ENCODE measurements at regions not wholly inside any gene's neighbourhood (a gene's known extent, or its start where the extent isn't known, plus 50 kb on each side); places are given as distances from the start of the nearest gene placed in this dataset.

GRCh38 chr13:93173654-93174053 is 53.0 kb upstream of the GPC6 start:
- Histone ChIP-seq H3K79me1 (ENCODE audit: low read depth, low read length) (no peaks in the 10 kb centered on the region), H2BK120ac (replicated peaks; ENCODE audit: low read depth, low read length) (no peak overlapping the region), H2BK20ac (ENCODE audit: low read length) (no peak overlapping the region), H2AK5ac (ENCODE audit: low read depth, low read length) (no peak overlapping the region), H3K9ac (replicated peaks in 1 of 4; ENCODE audit: extremely low read depth in 1 of 4, low read depth in 3 of 4, low read length in 3 of 4) (no peak overlapping the region), H2AFZ (ENCODE audit: low read length) (no peak overlapping the region), H3K23ac (ENCODE audit: insufficient read length) (no peak overlapping the region), H3K9me3 (ENCODE audit: insufficient read depth in 2 of 2, low read depth in 1 of 2, low read length in 1 of 2) (no peaks in the 10 kb centered on the region; a peak in 1 of 4 replicates), H3K79me2 (ENCODE audit: control insufficient read depth in 1 of 2, insufficient read depth in 2 of 2, low read length in 2 of 2) (no peaks in the 10 kb centered on the region), H3K4me2 (ENCODE audit: insufficient read depth in 1 of 2, low read depth in 2 of 2, low read length in 2 of 2) (no peak overlapping the region), H3K18ac (ENCODE audit: extremely low read depth, low read length) (no peak overlapping the region), H4K91ac (replicated peaks; ENCODE audit: insufficient read length, low read length) (no peak overlapping the region), H3K4me3 (ENCODE audit: extremely low read depth in 1 of 4, insufficient read depth in 2 of 4, low read depth in 3 of 4, low read length in 4 of 4) (no peak overlapping the region), H3K27me3 (replicated peaks in 1 of 4; ENCODE audit: control insufficient read depth in 3 of 4, extremely low read depth in 1 of 4, insufficient read depth in 3 of 4, low read length in 3 of 4) (no peaks in the 10 kb centered on the region), H3K56ac (replicated peaks; ENCODE audit: insufficient read length, low read depth, low read length) (no peak overlapping the region), H3K36me3 (ENCODE audit: control insufficient read depth in 2 of 4, insufficient read depth in 4 of 4, low read length in 3 of 4) (no peaks in the 10 kb centered on the region), H4K8ac (ENCODE audit: extremely low read depth, insufficient read depth, low read length) (no peak overlapping the region), H4K5ac (ENCODE audit: insufficient read length, low read depth, low read length) (no peak overlapping the region), H3K4me1 (replicated peaks in 1 of 4; ENCODE audit: control insufficient read depth in 3 of 4, insufficient read depth in 4 of 4, low read length in 3 of 4) (no peaks in the 10 kb centered on the region), H4K20me1 (replicated peaks in 1 of 2; ENCODE audit: control insufficient read depth in 1 of 2, insufficient read depth in 2 of 2, low read length in 2 of 2) (no peaks in the 10 kb centered on the region), H2BK15ac (ENCODE audit: low read length) (no peak overlapping the region), H3K4ac (replicated peaks; ENCODE audit: insufficient read length, low read depth, low read length) (no peak overlapping the region), H2BK5ac (ENCODE audit: low read depth, low read length) (no peak overlapping the region), H3K14ac (ENCODE audit: insufficient read length) (no peak overlapping the region), H2BK12ac (ENCODE audit: low read depth, low read length) (no peak overlapping the region), H3K23me2 (ENCODE audit: low read depth, low read length) (no peaks in the 10 kb centered on the region), H3K27ac (ENCODE audit: low read depth, low read length) (no peak overlapping the region)
- POLR2A ChIA-PET (ENCODE audit: partially characterized antibody), result no interaction called here
- FAIRE-seq (no peak), DNase-seq (ENCODE audit: low read depth in 1 of 2, low spot score in 2 of 2) (no peak)
- CTCF ChIA-PET (ENCODE audit: partially characterized antibody), result interaction anchor here (0.7 to 1.1 kb wide), 4 partner anchors 9 to 471 kb away, joined by 3 to 5 read pairs (median 3); no protein-coding TSS in a partner anchor
- TF ChIP-seq POLR2A (IDR thresholded peaks at IDR 0.05; ENCODE audit: control extremely low read depth in 1 of 2, low read depth in 2 of 2, low read length in 2 of 2) (no peak), POLR2AphosphoS5 (IDR thresholded peaks at IDR 0.05; ENCODE audit: low read depth, low read length) (no peak), BRCA1 (IDR thresholded peaks at IDR 0.05; ENCODE audit: low read depth, low read length) (no peak), CTBP2 (IDR thresholded peaks at IDR 0.05; ENCODE audit: borderline replicate concordance, insufficient read depth, insufficient read length, low read length) (no peak), TBP (IDR thresholded peaks at IDR 0.05; ENCODE audit: low read depth, low read length) (no peak), CHD1 (IDR thresholded peaks at IDR 0.05; ENCODE audit: low read depth, low read length) (no peak), ZNF274 (IDR thresholded peaks at IDR 0.05; ENCODE audit: borderline replicate concordance, extremely low read depth, low read length) (no peak), ATF3 (IDR thresholded peaks at IDR 0.05; ENCODE audit: insufficient read depth, low read depth, low read length) (no peak), SP4 (IDR thresholded peaks at IDR 0.05; ENCODE audit: low read length) (no peak), ASH2L (IDR thresholded peaks at IDR 0.05; ENCODE audit: low read length) (no peak), GTF2F1 (IDR thresholded peaks at IDR 0.05; ENCODE audit: borderline replicate concordance, low read depth, low read length) (no peak), MAX (IDR thresholded peaks at IDR 0.05) (no peak), GABPA (IDR thresholded peaks at IDR 0.05; ENCODE audit: borderline replicate concordance, insufficient read depth, low read length) (no peak)
- TF ChIP-seq, protein P1, sequence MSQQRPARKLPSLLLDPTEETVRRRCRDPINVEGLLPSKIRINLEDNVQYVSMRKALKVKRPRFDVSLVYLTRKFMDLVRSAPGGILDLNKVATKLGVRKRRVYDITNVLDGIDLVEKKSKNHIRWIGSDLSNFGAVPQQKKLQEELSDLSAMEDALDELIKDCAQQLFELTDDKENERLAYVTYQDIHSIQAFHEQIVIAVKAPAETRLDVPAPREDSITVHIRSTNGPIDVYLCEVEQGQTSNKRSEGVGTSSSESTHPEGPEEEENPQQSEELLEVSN (IDR thresholded peaks at IDR 0.05), result no peak
- 92% methylated on average over 1 of the region's 1 CpG; no CpG with 5 or more reads in 1 of the 2 experiments for WGBS, 2 experiments (ENCODE audit: extremely low coverage in 1 of 2, insufficient coverage in 1 of 2, insufficient read length in 1 of 2, insufficient replicate concordance in 2 of 2, low coverage in 1 of 2, low lambda C conversion rate in 2 of 2, missing lambda C conversion rate in 1 of 2)
